ENCODE measurements at regions not wholly inside any gene's neighbourhood (a gene's known extent, or its start where the extent isn't known, plus 50 kb on each side); places are given as distances from the start of the nearest gene placed in this dataset.

DNA sequence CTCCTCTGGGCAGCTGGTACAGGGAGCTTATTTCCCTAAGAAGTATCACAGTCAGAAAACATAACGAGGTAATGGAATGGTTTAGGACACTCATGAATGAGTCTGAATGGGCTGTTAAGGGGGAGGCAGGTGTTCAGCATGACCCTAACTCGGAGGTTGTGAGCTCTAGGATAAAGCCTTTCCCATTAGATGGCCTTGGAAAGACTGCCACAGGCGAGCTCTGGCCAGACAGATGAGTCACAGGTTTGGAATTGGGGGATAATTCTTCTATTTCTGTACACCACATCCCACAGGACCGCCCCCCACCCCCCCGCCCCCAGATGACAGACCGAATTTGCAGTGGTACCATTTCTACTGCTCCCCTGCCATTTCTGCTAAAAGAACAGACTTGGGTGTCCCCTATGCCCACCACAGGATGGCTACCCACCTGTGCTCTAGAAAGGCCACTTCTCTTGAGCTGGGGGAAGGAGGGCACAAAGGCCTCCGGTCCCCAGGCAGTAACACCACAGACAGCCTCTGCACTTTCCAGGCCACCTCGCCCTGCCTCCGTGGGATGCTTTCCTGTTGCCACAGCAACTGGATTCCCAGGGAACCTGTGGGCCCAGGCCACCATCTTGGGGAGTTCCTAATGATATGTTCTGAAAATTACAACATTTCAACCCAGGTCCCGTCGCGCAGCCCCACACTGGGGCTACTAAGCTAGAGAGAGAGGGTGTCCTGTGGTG, 76.7 kb downstream of the TRIM29 start:
- H3K4me3 ChIP-seq = no peak overlapping the region
- H3K27ac ChIP-seq = no peak overlapping the region
- ATAC-seq (ENCODE audit: insufficient number of reproducible peaks, low FRiP score, low read depth) (no peak), DNase-seq (ENCODE audit: low spot score) (no peak)
- H3K27me3 ChIP-seq (replicated peaks; ENCODE audit: insufficient read depth) = no peaks in the 10 kb centered on the region
- H3K36me3 ChIP-seq = no peaks in the 10 kb centered on the region
- peaks cover 8 to 24% of the 10 kb centered on the region in 2 donors for H3K4me1 ChIP-seq (ENCODE audit: control insufficient read depth in 1 of 2, low read depth in 2 of 2)
- H3K9me3 ChIP-seq = no peaks in the 10 kb centered on the region
- TF ChIP-seq, protein P1, sequence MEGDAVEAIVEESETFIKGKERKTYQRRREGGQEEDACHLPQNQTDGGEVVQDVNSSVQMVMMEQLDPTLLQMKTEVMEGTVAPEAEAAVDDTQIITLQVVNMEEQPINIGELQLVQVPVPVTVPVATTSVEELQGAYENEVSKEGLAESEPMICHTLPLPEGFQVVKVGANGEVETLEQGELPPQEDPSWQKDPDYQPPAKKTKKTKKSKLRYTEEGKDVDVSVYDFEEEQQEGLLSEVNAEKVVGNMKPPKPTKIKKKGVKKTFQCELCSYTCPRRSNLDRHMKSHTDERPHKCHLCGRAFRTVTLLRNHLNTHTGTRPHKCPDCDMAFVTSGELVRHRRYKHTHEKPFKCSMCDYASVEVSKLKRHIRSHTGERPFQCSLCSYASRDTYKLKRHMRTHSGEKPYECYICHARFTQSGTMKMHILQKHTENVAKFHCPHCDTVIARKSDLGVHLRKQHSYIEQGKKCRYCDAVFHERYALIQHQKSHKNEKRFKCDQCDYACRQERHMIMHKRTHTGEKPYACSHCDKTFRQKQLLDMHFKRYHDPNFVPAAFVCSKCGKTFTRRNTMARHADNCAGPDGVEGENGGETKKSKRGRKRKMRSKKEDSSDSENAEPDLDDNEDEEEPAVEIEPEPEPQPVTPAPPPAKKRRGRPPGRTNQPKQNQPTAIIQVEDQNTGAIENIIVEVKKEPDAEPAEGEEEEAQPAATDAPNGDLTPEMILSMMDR (IDR thresholded peaks at IDR 0.05) = no peak

DNA sequence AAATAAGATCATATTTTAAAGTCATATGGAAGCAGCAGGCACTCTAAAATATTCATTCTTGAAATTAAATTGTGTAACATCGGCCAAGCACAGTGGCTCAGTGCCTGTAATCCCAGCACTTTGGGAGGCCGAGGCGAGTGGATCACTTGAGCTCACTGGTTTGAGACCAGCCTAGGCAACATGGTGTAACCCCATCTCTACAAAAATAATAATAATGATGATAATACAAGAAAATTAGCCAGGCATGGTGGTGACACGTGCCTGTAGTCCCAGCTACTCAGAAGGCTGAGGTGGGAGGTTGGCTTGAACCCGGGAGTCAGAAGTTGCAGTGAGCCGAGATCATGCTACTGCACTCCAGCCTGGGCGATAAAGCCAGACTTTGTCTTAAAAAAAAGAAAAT, 77.4 kb downstream of the TRIM29 start:
- H3K9me3 ChIP-seq = no peaks in the 10 kb centered on the region
- DNase-seq (ENCODE audit: low spot score) (no peak), ATAC-seq (ENCODE audit: insufficient number of reproducible peaks, low FRiP score, low read depth) (no peak)
- no peak overlapping the region for H3K27ac ChIP-seq
- no peak overlapping the region for H3K4me3 ChIP-seq
- TF ChIP-seq, protein P1 (IDR thresholded peaks at IDR 0.05) = no peak
- no peaks in the 10 kb centered on the region for H3K36me3 ChIP-seq
- H3K4me1 ChIP-seq (ENCODE audit: control insufficient read depth in 1 of 2, low read depth in 2 of 2) = peaks cover 8 to 24% of the 10 kb centered on the region in 2 donors
- no peaks in the 10 kb centered on the region for H3K27me3 ChIP-seq (replicated peaks; ENCODE audit: insufficient read depth)

DNA sequence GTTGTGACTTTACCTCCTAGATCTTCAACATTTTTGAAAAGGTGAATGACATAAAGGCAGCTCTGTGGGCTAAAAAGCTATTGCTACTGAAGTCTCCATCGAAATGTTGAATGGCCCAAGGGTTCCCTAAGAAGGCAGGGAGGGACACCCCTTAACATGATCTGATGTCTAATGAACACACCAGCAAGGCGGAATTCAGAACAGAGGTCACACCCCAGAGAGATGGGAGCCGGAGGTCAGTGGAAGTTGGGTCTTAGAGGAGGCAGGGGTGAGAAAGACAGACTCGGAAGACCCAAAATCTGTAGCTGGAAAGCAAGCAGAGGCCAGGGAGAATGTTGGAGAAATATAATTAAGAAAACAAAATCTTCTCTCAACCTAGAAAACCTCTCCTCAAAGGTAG, 79.0 kb downstream of the TRIM29 start:
- TF ChIP-seq, protein P1 (IDR thresholded peaks at IDR 0.05) = no peak
- H3K27me3 ChIP-seq (replicated peaks; ENCODE audit: insufficient read depth) = no peaks in the 10 kb centered on the region
- H3K36me3 ChIP-seq = no peaks in the 10 kb centered on the region
- ATAC-seq (ENCODE audit: insufficient number of reproducible peaks, low FRiP score, low read depth) = no peak
- DNase-seq (ENCODE audit: low spot score) = no peak
- H3K27ac ChIP-seq = no peak overlapping the region
- peaks cover 8 to 24% of the 10 kb centered on the region in 2 donors for H3K4me1 ChIP-seq (ENCODE audit: control insufficient read depth in 1 of 2, low read depth in 2 of 2)
- H3K4me3 ChIP-seq = no peak overlapping the region
- no peaks in the 10 kb centered on the region for H3K9me3 ChIP-seq

DNA sequence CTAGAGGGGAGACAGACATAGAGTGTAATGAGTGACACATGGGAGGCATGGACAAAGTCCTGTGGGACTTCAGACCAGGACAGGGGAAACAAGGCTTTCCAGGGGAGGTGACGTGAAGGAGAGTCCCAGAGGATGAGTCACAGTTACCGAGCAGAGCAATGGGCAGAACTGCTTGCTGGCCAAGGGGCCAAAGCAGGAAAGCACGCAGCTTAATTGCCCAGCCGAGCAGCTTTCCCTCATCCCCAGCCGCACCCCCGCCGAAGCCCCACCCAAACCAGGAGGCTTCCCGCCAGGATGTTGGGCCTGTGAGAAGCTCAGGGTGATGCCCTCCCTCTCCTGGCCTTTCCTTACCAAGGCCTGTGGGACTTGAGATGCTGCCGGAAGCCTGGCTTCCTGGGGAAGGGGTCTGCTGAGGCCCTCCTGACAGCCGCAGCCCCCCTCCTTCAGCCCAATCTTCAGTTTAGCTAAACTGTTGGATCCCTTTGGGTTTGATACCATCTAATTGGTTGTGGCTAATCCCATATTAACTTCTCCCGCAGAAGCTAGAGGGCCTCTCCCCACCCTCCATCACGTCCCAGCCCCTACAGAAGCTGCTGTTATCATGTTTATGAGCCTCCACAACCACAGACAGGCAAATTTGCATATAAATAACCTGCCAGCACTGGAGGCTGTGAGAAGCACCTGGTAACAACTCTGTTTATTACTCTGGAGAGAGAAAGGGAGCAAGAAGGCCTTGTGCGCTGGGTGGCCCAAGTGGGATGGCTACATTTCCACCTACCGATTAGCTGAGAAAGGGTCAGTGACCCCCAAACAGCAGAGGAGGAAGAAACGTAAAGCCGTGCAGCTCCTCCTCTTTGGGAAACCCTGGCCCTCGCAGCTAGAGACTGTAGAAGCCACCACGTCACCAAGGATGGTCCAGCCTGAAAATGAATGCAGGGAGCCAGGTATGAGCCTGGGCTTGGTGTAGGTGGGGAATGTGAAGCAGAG, 80.0 kb downstream of the TRIM29 start:
- DNase-seq (ENCODE audit: low spot score) (no peak), ATAC-seq (ENCODE audit: insufficient number of reproducible peaks, low FRiP score, low read depth) (no peak)
- Histone ChIP-seq H3K36me3 (no peaks in the 10 kb centered on the region), H3K4me1 (ENCODE audit: control insufficient read depth in 1 of 2, low read depth in 2 of 2) (peaks cover 8 to 24% of the 10 kb centered on the region in 2 donors), H3K27ac (no peak overlapping the region), H3K9me3 (no peaks in the 10 kb centered on the region), H3K27me3 (replicated peaks; ENCODE audit: insufficient read depth) (no peaks in the 10 kb centered on the region), H3K4me3 (no peak overlapping the region)
- TF ChIP-seq, protein P1 (IDR thresholded peaks at IDR 0.05) = no peak

DNA sequence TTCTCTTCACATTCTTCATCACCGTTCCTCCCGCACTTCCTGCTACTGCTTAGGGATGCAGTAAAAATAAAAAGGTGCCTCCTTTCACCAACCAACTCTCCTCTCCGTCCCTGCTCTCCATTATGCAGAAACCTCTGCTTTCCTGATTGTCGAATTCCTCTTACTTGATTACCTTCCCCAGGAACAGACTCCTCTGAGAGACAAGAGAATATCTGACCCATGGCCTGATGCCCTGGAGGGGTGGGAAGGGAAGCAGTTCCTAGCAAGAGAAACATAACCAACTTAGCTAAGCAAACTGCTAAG, 80.9 kb downstream of the TRIM29 start:
- H3K27ac ChIP-seq = no peak overlapping the region
- no peaks in the 10 kb centered on the region for H3K36me3 ChIP-seq
- no peaks in the 10 kb centered on the region for H3K27me3 ChIP-seq (replicated peaks; ENCODE audit: insufficient read depth)
- H3K4me1 ChIP-seq (ENCODE audit: control insufficient read depth in 1 of 2, low read depth in 2 of 2) = peaks cover 2 to 15% of the 10 kb centered on the region in 2 donors
- H3K9me3 ChIP-seq = no peaks in the 10 kb centered on the region
- TF ChIP-seq, protein P1 (IDR thresholded peaks at IDR 0.05) = no peak
- DNase-seq (ENCODE audit: low spot score) (no peak), ATAC-seq (ENCODE audit: insufficient number of reproducible peaks, low FRiP score, low read depth) (no peak)
- no peak overlapping the region for H3K4me3 ChIP-seq
